WTC11 (cell line): ENCODE measurements at regions not wholly inside any gene's neighbourhood (a gene's known extent, or its start where the extent isn't known, plus 50 kb on each side); places are given as distances from the start of the nearest gene placed in this dataset.

Experiments
- ATAC-seq: fragments of 200-7000 bp; cut with Tn5 transposase; 2 replicates; pipeline ENCODE4 v1.10.0; 2021; ENCODE audit warnings: mild to moderate bottlenecking, moderate library complexity
- CTCF ChIA-PET: fragments of 300-600 bp; sonication (Branson Sonifier 250); formaldehyde crosslinking; loops from one replicate; lab custom pipeline; 2021; ENCODE audit warnings: antibody characterized with exemption; lab: Charles Lee
- POLR2A ChIA-PET: fragments of 350-600 bp; sonication (Branson Sonifier 250); formaldehyde crosslinking; loops from one replicate; lab custom pipeline; 2021; ENCODE audit warnings: antibody characterized with exemption; lab: Charles Lee
- DNase-seq: peaks from one replicate; pipeline ENCODE4 v3.0.0; 2021; ENCODE audit warnings: low spot score
- H3K27ac Mint-ChIP-seq: 2 replicates; pipeline ENCODE4 v1.8.0; 2021; ENCODE audit warnings: mixed read lengths
- H3K27me3 Mint-ChIP-seq: 2 replicates; pipeline ENCODE4 v1.8.0; 2021; ENCODE audit warnings: low read depth, mild to moderate bottlenecking, moderate library complexity, mixed read lengths
- H3K36me3 Mint-ChIP-seq: 2 replicates; pipeline ENCODE4 v1.8.0; 2021; ENCODE audit warnings: mixed read lengths
- H3K4me1 Mint-ChIP-seq: 2 replicates; pipeline ENCODE4 v1.8.0; 2022; ENCODE audit warnings: mixed read lengths
- H3K4me3 Mint-ChIP-seq: 2 replicates; pipeline ENCODE4 v1.8.0; 2021; ENCODE audit warnings: mild to moderate bottlenecking, moderate library complexity, mixed read lengths
- H3K9me3 Mint-ChIP-seq: 2 replicates; pipeline ENCODE4 v1.8.0; 2021; ENCODE audit warnings: mixed read lengths
- AFF4 ChIP-seq: sonication (generic); formaldehyde crosslinking; IDR thresholded peaks from 2 replicates; pipeline ENCODE4 v1.8.1; 2023; ENCODE audit warnings: mild to moderate bottlenecking, missing genetic modification reagents, borderline replicate concordance
- CBFB ChIP-seq: sonication (generic); formaldehyde crosslinking; IDR thresholded peaks from 2 replicates; pipeline ENCODE4 v1.8.1; 2022; ENCODE audit warnings: mild to moderate bottlenecking, low read depth, missing genetic modification reagents
- CREM ChIP-seq: sonication (generic); formaldehyde crosslinking; IDR thresholded peaks from 2 replicates; pipeline ENCODE4 v1.8.1; 2022; ENCODE audit warnings: mild to moderate bottlenecking, missing genetic modification reagents, moderate library complexity
- CTCF ChIP-seq: fragments of 200-600 bp; IDR thresholded peaks from 2 replicates; pipeline ENCODE4 v1.8.0; 2022; ENCODE audit warnings: antibody characterized with exemption
- E2F1 ChIP-seq: sonication (generic); formaldehyde crosslinking; IDR thresholded peaks from 2 replicates; pipeline ENCODE4 v1.8.0; 2022; ENCODE audit warnings: mild to moderate bottlenecking, missing genetic modification reagents
- ESRRA ChIP-seq: sonication (generic); formaldehyde crosslinking; IDR thresholded peaks from 2 replicates; pipeline ENCODE4 v1.8.1; 2022; ENCODE audit warnings: mild to moderate bottlenecking, missing genetic modification reagents, borderline replicate concordance
- HMGA2 ChIP-seq: fragments of 250-450 bp; sonication (Bioruptor Pico); IDR thresholded peaks from 2 replicates; pipeline ENCODE4 v1.4.0; 2021; ENCODE audit warnings: mild to moderate bottlenecking, moderate library complexity
- IRF2 ChIP-seq: sonication (generic); formaldehyde crosslinking; IDR thresholded peaks from 2 replicates; pipeline ENCODE4 v1.8.0; 2022; ENCODE audit warnings: low read depth, missing genetic modification reagents, borderline replicate concordance
- JAZF1 ChIP-seq: fragments of 250-450 bp; sonication (Bioruptor Pico); IDR thresholded peaks from 2 replicates; pipeline ENCODE4 v1.9.0; 2021; ENCODE audit warnings: moderate library complexity, mild to moderate bottlenecking, inconsistent platforms
- NFYB ChIP-seq: sonication (generic); formaldehyde crosslinking; conservative IDR thresholded peaks from 2 replicates; pipeline ENCODE4 v1.8.0; 2022; ENCODE audit warnings: low read depth, missing genetic modification reagents
- PRDM15 ChIP-seq: sonication (generic); formaldehyde crosslinking; IDR thresholded peaks from 2 replicates; pipeline ENCODE4 v1.8.0; 2022; ENCODE audit warnings: missing genetic modification reagents
- TEAD1 ChIP-seq: sonication (generic); formaldehyde crosslinking; IDR thresholded peaks from 2 replicates; pipeline ENCODE4 v1.8.0; 2022; ENCODE audit warnings: mild to moderate bottlenecking, missing genetic modification reagents
- TEAD4 ChIP-seq: sonication (generic); formaldehyde crosslinking; IDR thresholded peaks from 2 replicates; pipeline ENCODE4 v1.8.0; 2022; ENCODE audit warnings: mild to moderate bottlenecking, missing genetic modification reagents
- USF1 ChIP-seq: sonication (generic); formaldehyde crosslinking; IDR thresholded peaks from 2 replicates; pipeline ENCODE4 v1.8.0; 2022; ENCODE audit warnings: mild to moderate bottlenecking, missing genetic modification reagents
- ZBTB21 ChIP-seq: sonication (generic); formaldehyde crosslinking; IDR thresholded peaks from 2 replicates; pipeline ENCODE4 v1.8.1; 2023; ENCODE audit warnings: mild to moderate bottlenecking, missing genetic modification reagents, borderline replicate concordance
- ZNF138 ChIP-seq: sonication (generic); formaldehyde crosslinking; conservative IDR thresholded peaks from 2 replicates; pipeline ENCODE4 v1.8.1; 2022; ENCODE audit warnings: mild to moderate bottlenecking, moderate library complexity, missing genetic modification reagents
- ZNF423 ChIP-seq: fragments of 250-450 bp; sonication (Bioruptor Pico); IDR thresholded peaks from 2 replicates; pipeline ENCODE4 v2.1.2; 2022; ENCODE audit warnings: mild to moderate bottlenecking, moderate library complexity
- ZSCAN18 ChIP-seq: fragments of 250-450 bp; sonication (Bioruptor Pico); IDR thresholded peaks from 2 replicates; pipeline ENCODE4 v2.1.2; 2022; ENCODE audit warnings: mild to moderate bottlenecking, moderate library complexity

- no peak for DNase-seq
- TF ChIP-seq NFYB (CRISPR knock-in tag): 0 out of 2 replicates have a peak, but pooled peaks have one; percentile 18
- TF ChIP-seq ESRRA: no peak
- TF ChIP-seq ZNF423: no peak
- Mint-ChIP-seq H3K4me1 (no peaks in the 10 kb centered on the region), H3K36me3 (no peaks in the 10 kb centered on the region; the same call in 1 of the 2 replicates), H3K9me3 (peaks cover 12% of the 10 kb centered on the region), H3K27me3 (no peaks in the 10 kb centered on the region), H3K4me3 (no peak overlapping the region), H3K27ac (no peak overlapping the region)
- ATAC-seq: no peak
- ChIA-PET POLR2A (no interaction called here), CTCF (no interaction called here)
These were observed 72.9 kb downstream of the IL12A start for GRCh38 chr3:160061525-160061924.

GRCh38 chr3:160065282-160065681, 76.6 kb downstream of the IL12A start:
- ATAC-seq: no peak
- peaks cover 8% of the 10 kb centered on the region for H3K9me3 Mint-ChIP-seq
- DNase-seq: no peak
- CTCF ChIA-PET: interaction anchor here (0.5 kb wide), 1 partner anchor 44 kb away, joined by 3 read pairs; no protein-coding TSS in a partner anchor
- no peak for TF ChIP-seq PRDM15
- TF ChIP-seq, all 79 proteins: peak for 0
- no peaks in the 10 kb centered on the region for H3K27me3 Mint-ChIP-seq
- POLR2A ChIA-PET: no interaction called here
- no peak overlapping the region for H3K4me3 Mint-ChIP-seq
- H3K36me3 Mint-ChIP-seq: no peaks in the 10 kb centered on the region; the same call in 1 of the 2 replicates
- peaks cover 3% of the 10 kb centered on the region for H3K4me1 Mint-ChIP-seq
- H3K27ac Mint-ChIP-seq: no peak overlapping the region

GRCh38 chr3:160065786-160066185, 77.2 kb downstream of the IL12A start:
- Mint-ChIP-seq H3K27me3 (no peaks in the 10 kb centered on the region), H3K4me1 (peaks cover 3% of the 10 kb centered on the region), H3K36me3 (no peaks in the 10 kb centered on the region; the same call in 1 of the 2 replicates), H3K4me3 (no peak overlapping the region), H3K27ac (no peak overlapping the region), H3K9me3 (peaks cover 8% of the 10 kb centered on the region)
- ChIA-PET CTCF (no interaction called here), POLR2A (no interaction called here)
- DNase-seq (no peak), ATAC-seq (no peak)
- TF ChIP-seq ZNF138 (no peak), ZBTB21 (CRISPR knock-in tag) (no peak), USF1 (CRISPR knock-in tag) (no peak), CTCF (no peak), TEAD1 (CRISPR knock-in tag) (no peak), ZSCAN18 (CRISPR knock-in tag) (no peak), CREM (no peak), E2F1 (no peak), JAZF1 (CRISPR knock-in tag) (no peak), TEAD4 (no peak), AFF4 (CRISPR knock-in tag) (no peak), CBFB (CRISPR knock-in tag) (no peak), HMGA2 (CRISPR knock-in tag) (no peak), IRF2 (CRISPR knock-in tag) (no peak)
